DOHH2 (cell line): ENCODE measurements at regions not wholly inside any gene's neighbourhood (a gene's known extent, or its start where the extent isn't known, plus 50 kb on each side); places are given as distances from the start of the nearest gene placed in this dataset.
"Not testable (repeated sequence)": the region's sequence is repeated elsewhere in the genome, so short reads cannot be mapped to it uniquely, and the experiment has no call there.

Experiments
- H3F3A ChIP-seq: fragments of 200-600 bp; sonication (generic), shearing (Covaris generic); 2 replicates; pipeline ENCODE4 v1.6.0; 2016; ENCODE audit warnings: antibody characterized with exemption, mild to moderate bottlenecking; ENCODE audit not compliant: control insufficient read depth, insufficient read depth
- H3K27ac ChIP-seq: fragments of 200-600 bp; sonication (generic); 2 replicates; pipeline ENCODE4 v1.5.1; 2014; ENCODE audit warnings: low read depth, mild to moderate bottlenecking, low read length, moderate library complexity
- H3K27me3 ChIP-seq: fragments of 200-600 bp; sonication (generic); 2 replicates; pipeline ENCODE4 v1.6.1; 2014; ENCODE audit warnings: mild to moderate bottlenecking, low read length, mixed read lengths; ENCODE audit not compliant: control insufficient read depth
- H3K36me3 ChIP-seq: fragments of 200-600 bp; sonication (generic); 2 replicates; pipeline ENCODE4 v1.6.1; 2014; ENCODE audit warnings: mild to moderate bottlenecking, low read length, moderate library complexity, mixed read lengths; ENCODE audit not compliant: control insufficient read depth
- H3K4me1 ChIP-seq: fragments of 200-600 bp; sonication (generic); 2 replicates; pipeline ENCODE4 v1.6.1; 2014; ENCODE audit warnings: mild to moderate bottlenecking, low read length, mixed read lengths; ENCODE audit not compliant: control insufficient read depth
- H3K4me2 ChIP-seq: fragments of 200-600 bp; sonication (generic); 2 replicates; pipeline ENCODE4 v1.6.0; 2014; ENCODE audit warnings: mild to moderate bottlenecking, low read length, moderate library complexity
- H3K4me3 ChIP-seq: fragments of 200-600 bp; sonication (generic); 2 replicates; pipeline ENCODE4 v1.5.1; 2014; ENCODE audit warnings: mild to moderate bottlenecking, low read length, mixed read lengths
- H3K79me2 ChIP-seq: fragments of 200-600 bp; sonication (generic); 2 replicates; pipeline ENCODE4 v1.6.1; 2014; ENCODE audit warnings: mild to moderate bottlenecking, low read length, mixed read lengths; ENCODE audit not compliant: control insufficient read depth
- H3K9me2 ChIP-seq: fragments of 200-600 bp; sonication (generic); replicated peaks from 2 replicates; pipeline ENCODE4 v1.6.1; 2014; ENCODE audit warnings: mild to moderate bottlenecking, low read length, mixed read lengths; ENCODE audit not compliant: control insufficient read depth
- H3K9me3 ChIP-seq: fragments of 200-600 bp; sonication (generic); 2 replicates; pipeline ENCODE4 v1.6.1; 2014; ENCODE audit warnings: antibody characterized with exemption, low read length, mixed read lengths; ENCODE audit not compliant: control insufficient read depth, insufficient read depth
- H4K20me1 ChIP-seq: fragments of 200-600 bp; sonication (generic); 2 replicates; pipeline ENCODE4 v1.6.0; 2014; ENCODE audit warnings: low read depth, mild to moderate bottlenecking, antibody characterized with exemption, low read length, moderate library complexity; ENCODE audit not compliant: control insufficient read depth, insufficient read depth
- CTCF ChIP-seq: fragments of 200-600 bp; sonication (generic); IDR thresholded peaks from one replicate; pipeline ENCODE4 v1.5.1; 2014; ENCODE audit warnings: antibody characterized with exemption, mild to moderate bottlenecking, low read depth, low read length; ENCODE audit not compliant: poor library complexity, severe bottlenecking
- EZH2phosphoT487 ChIP-seq: fragments of 200-600 bp; sonication (generic); IDR thresholded peaks from 2 replicates; pipeline ENCODE4 v1.6.1; 2017; ENCODE audit warnings: borderline replicate concordance, mild to moderate bottlenecking, antibody characterized with exemption, low read length, moderate library complexity, mixed read lengths

- Histone ChIP-seq H3K9me3 (no peaks in the 10 kb centered on the region), H3K4me3 (no peak overlapping the region), H3K4me1 (no peaks in the 10 kb centered on the region), H3K27ac (no peak overlapping the region), H3F3A (no peaks in the 10 kb centered on the region), H3K79me2 (no peaks in the 10 kb centered on the region), H3K4me2 (no peak overlapping the region), H3K9me2 (no peaks in the 10 kb centered on the region), H3K36me3 (no peaks in the 10 kb centered on the region), H4K20me1 (no peaks in the 10 kb centered on the region), H3K27me3 (no peaks in the 10 kb centered on the region)
- TF ChIP-seq EZH2phosphoT487 (no peak), CTCF (no peak)
Measured at GRCh38 chr4:177989503-177990201, 547.4 kb upstream of the AGA start.

- Histone ChIP-seq H3K9me3 (no peaks in the 10 kb centered on the region; the same call in 1 of the 2 replicates), H4K20me1 (no peaks in the 10 kb centered on the region), H3K4me1 (no peaks in the 10 kb centered on the region), H3F3A (no peaks in the 10 kb centered on the region), H3K27me3 (no peaks in the 10 kb centered on the region), H3K9me2 (no peaks in the 10 kb centered on the region), H3K79me2 (no peaks in the 10 kb centered on the region), H3K36me3 (no peaks in the 10 kb centered on the region), H3K27ac (no peak overlapping the region), H3K4me3 (no peak overlapping the region), H3K4me2 (no peak overlapping the region)
- TF ChIP-seq EZH2phosphoT487 (no peak), CTCF (no peak)
Measured at GRCh38 chr4:178003098-178003657, 560.9 kb upstream of the AGA start.

- Histone ChIP-seq H3K9me2 (no peaks in the 10 kb centered on the region), H3F3A (no peaks in the 10 kb centered on the region), H3K4me1 (no peaks in the 10 kb centered on the region), H3K9me3 (no peaks in the 10 kb centered on the region; the same call in 1 of the 2 replicates), H3K27ac (no peak overlapping the region), H3K4me2 (no peak overlapping the region), H3K27me3 (no peaks in the 10 kb centered on the region), H3K36me3 (no peaks in the 10 kb centered on the region), H3K79me2 (no peaks in the 10 kb centered on the region), H3K4me3 (no peak overlapping the region), H4K20me1 (no peaks in the 10 kb centered on the region)
- no peak for TF ChIP-seq CTCF
- no peak for TF ChIP-seq EZH2phosphoT487
Measured at GRCh38 chr4:178010596-178010995, 568.4 kb upstream of the AGA start.

- not testable (repeated sequence) for H3K9me3 ChIP-seq, H3K36me3 ChIP-seq, H3K9me2 ChIP-seq, H3K79me2 ChIP-seq, H3K4me2 ChIP-seq, H3F3A ChIP-seq, H4K20me1 ChIP-seq, H3K27ac ChIP-seq, H3K27me3 ChIP-seq, H3K4me1 ChIP-seq, H3K4me3 ChIP-seq
Measured at GRCh38 chr4:178015046-178015445, 572.8 kb upstream of the AGA start.
